HG03039 (cell line): ENCODE measurements at regions not wholly inside any gene's neighbourhood (a gene's known extent, or its start where the extent isn't known, plus 50 kb on each side); places are given as distances from the start of the nearest gene placed in this dataset.
"Not testable (repeated sequence)": the region's sequence is repeated elsewhere in the genome, so short reads cannot be mapped to it uniquely, and the experiment has no call there.

Experiments
- ATAC-seq: cut with Tn5 transposase; IDR thresholded peaks from one replicate; pipeline ENCODE4 v1.9.1; 2021; ENCODE audit warnings: mild to moderate bottlenecking, moderate library complexity; ENCODE audit not compliant: unreplicated experiment

GRCh38 chr5:98330871-98331270, 442.6 kb upstream of the RGMB start:
- ATAC-seq, result no peak

GRCh38 chr5:98333921-98334320, 439.5 kb upstream of the RGMB start:
- no peak for ATAC-seq

GRCh38 chr5:98334946-98335345, 438.5 kb upstream of the RGMB start:
- no peak for ATAC-seq

GRCh38 chr5:98339141-98339848, 434.2 kb upstream of the RGMB start:
- no peak for ATAC-seq

- ATAC-seq, result no peak
Measured at GRCh38 chr5:98341038-98342032, 432.1 kb upstream of the RGMB start.

GRCh38 chr5:98342958-98343660, 430.4 kb upstream of the RGMB start:
- ATAC-seq, result not testable (repeated sequence)

- no peak for ATAC-seq
Measured at GRCh38 chr5:98349251-98349989, 424.0 kb upstream of the RGMB start.

GRCh38 chr5:98349990-98350365, 423.5 kb upstream of the RGMB start:
- no peak for ATAC-seq

- ATAC-seq, result no peak
Measured at GRCh38 chr5:98354922-98355321, 418.5 kb upstream of the RGMB start.

GRCh38 chr5:98360548-98360947, 412.9 kb upstream of the RGMB start:
- ATAC-seq, result no peak

GRCh38 chr5:98363157-98363556, 410.3 kb upstream of the RGMB start:
- no peak for ATAC-seq

GRCh38 chr5:98364549-98364948, 408.9 kb upstream of the RGMB start:
- no peak for ATAC-seq

GRCh38 chr5:98365126-98365525, 408.3 kb upstream of the RGMB start:
- no peak for ATAC-seq

GRCh38 chr5:98368141-98368540, 405.3 kb upstream of the RGMB start:
- no peak for ATAC-seq

GRCh38 chr5:98372351-98372750, 401.1 kb upstream of the RGMB start:
- ATAC-seq, result no peak

- ATAC-seq, result no peak
Measured at GRCh38 chr5:98391921-98392625, 381.4 kb upstream of the RGMB start.

GRCh38 chr5:98393205-98393604, 380.3 kb upstream of the RGMB start:
- ATAC-seq, result not testable (repeated sequence)

GRCh38 chr5:98397081-98397480, 376.4 kb upstream of the RGMB start:
- ATAC-seq, result no peak

GRCh38 chr5:98398465-98398864, 375.0 kb upstream of the RGMB start:
- no peak for ATAC-seq

- ATAC-seq, result no peak
Measured at GRCh38 chr5:98401656-98402055, 371.8 kb upstream of the RGMB start.
